ENCODE measurements at regions not wholly inside any gene's neighbourhood (a gene's known extent, or its start where the extent isn't known, plus 50 kb on each side); places are given as distances from the start of the nearest gene placed in this dataset.

- TF ChIP-seq ZNF626 (tag by site-specific recombination; IDR thresholded peaks at IDR 0.05) (no peak), CTCF (tag by site-specific recombination; IDR thresholded peaks at IDR 0.05) (no peak), ZNF138 (tag by site-specific recombination; IDR thresholded peaks at IDR 0.05; ENCODE audit: borderline replicate concordance) (no peak), ZBTB26 (tag by site-specific recombination; optimal IDR thresholded peaks at IDR 0.05) (no peak), ZNF660 (tag by site-specific recombination; IDR thresholded peaks at IDR 0.05) (no peak), ZNF623 (tag by site-specific recombination; IDR thresholded peaks at IDR 0.05) (no peak), ZBTB44 (tag by site-specific recombination; IDR thresholded peaks at IDR 0.05) (no peak), REST (tag by site-specific recombination; IDR thresholded peaks at IDR 0.05) (no peak), ZNF169 (tag by site-specific recombination; IDR thresholded peaks at IDR 0.05) (no peak), ZNF514 (tag by site-specific recombination; IDR thresholded peaks at IDR 0.05) (no peak), ZNF704 (tag by site-specific recombination; IDR thresholded peaks at IDR 0.05) (no peak), ZNF488 (tag by site-specific recombination; IDR thresholded peaks at IDR 0.05) (no peak)
Observed at GRCh38 chr2:53028746-53029423, 738.7 kb upstream of the CHAC2 start.
